ENCODE measurements at regions not wholly inside any gene's neighbourhood (a gene's known extent, or its start where the extent isn't known, plus 50 kb on each side); places are given as distances from the start of the nearest gene placed in this dataset.

- Histone ChIP-seq H3K27ac (no peak overlapping the region), H3K4me3 (no peak overlapping the region)
- no peak for TF ChIP-seq CTCF (IDR thresholded peaks at IDR 0.05)
- DNase-seq (ENCODE audit: low spot score) = no peak
Measured at GRCh38 chr19:29400917-29401711, 124.7 kb upstream of the VSTM2B start.

GRCh38 chr19:29401712-29402421 is 123.9 kb upstream of the VSTM2B start:
- TF ChIP-seq CTCF (IDR thresholded peaks at IDR 0.05) = no peak
- Histone ChIP-seq H3K27ac (no peak overlapping the region), H3K4me3 (no peak overlapping the region)
- no peak for DNase-seq (ENCODE audit: low spot score)

GRCh38 chr19:29402563-29402962 is 123.2 kb upstream of the VSTM2B start:
- Histone ChIP-seq H3K27ac (no peak overlapping the region), H3K4me3 (no peak overlapping the region)
- TF ChIP-seq CTCF (IDR thresholded peaks at IDR 0.05) = no peak
- DNase-seq (ENCODE audit: low spot score) = no peak

GRCh38 chr19:29404015-29404414 is 121.8 kb upstream of the VSTM2B start:
- H3K27ac ChIP-seq = no peak overlapping the region
- H3K4me3 ChIP-seq = no peak overlapping the region
- no peak for DNase-seq (ENCODE audit: low spot score)
- no peak for TF ChIP-seq CTCF (IDR thresholded peaks at IDR 0.05)

GRCh38 chr19:29404951-29405727 is 120.7 kb upstream of the VSTM2B start:
- TF ChIP-seq CTCF (IDR thresholded peaks at IDR 0.05) = no peak
- H3K27ac ChIP-seq = no peak overlapping the region
- H3K4me3 ChIP-seq = no peak overlapping the region
- DNase-seq (ENCODE audit: low spot score) = no peak

GRCh38 chr19:29405728-29405995 is 120.1 kb upstream of the VSTM2B start:
- H3K27ac ChIP-seq = no peak overlapping the region
- TF ChIP-seq CTCF (IDR thresholded peaks at IDR 0.05) = no peak

More at GRCh38 chr19:29405728-29405995, 120.1 kb upstream of the VSTM2B start:
- DNase-seq (ENCODE audit: low spot score) = no peak
- H3K4me3 ChIP-seq = no peak overlapping the region
